ENCODE measurements at regions not wholly inside any gene's neighbourhood (a gene's known extent, or its start where the extent isn't known, plus 50 kb on each side); places are given as distances from the start of the nearest gene placed in this dataset.

- Histone ChIP-seq H3K36me3 (replicated peaks in 1 of 2; ENCODE audit: control insufficient read depth in 1 of 2, insufficient read depth in 2 of 2, low read length in 2 of 2) (no peaks in the 10 kb centered on the region), H3K4me1 (ENCODE audit: control insufficient read depth in 1 of 2, insufficient read depth in 2 of 2, low read length in 2 of 2) (no peaks in the 10 kb centered on the region), H4K20me1 (ENCODE audit: insufficient read depth, low read length) (no peaks in the 10 kb centered on the region), H3K79me2 (ENCODE audit: insufficient read depth, low read length) (no peaks in the 10 kb centered on the region), H3K27me3 (ENCODE audit: control insufficient read depth in 2 of 2, insufficient read depth in 2 of 2, low read length in 2 of 2) (no peaks in the 10 kb centered on the region), H3K9me3 (replicated peaks in 1 of 2; ENCODE audit: control insufficient read depth in 1 of 2, insufficient read depth in 1 of 2, low read length in 2 of 2) (peaks cover 10 to 18% of the 10 kb centered on the region in 2 donors), H2AFZ (ENCODE audit: insufficient read depth, low read depth, low read length, poor library complexity, severe bottlenecking) (no peak overlapping the region), H3K9ac (ENCODE audit: insufficient read depth, low read length, poor library complexity, severe bottlenecking) (no peak overlapping the region), H3K4me2 (replicated peaks; ENCODE audit: extremely low read depth, low read length, poor library complexity, severe bottlenecking) (no peak overlapping the region), H3K27ac (ENCODE audit: low read depth in 1 of 2, low read length in 2 of 2) (no peak overlapping the region), H3K4me3 (replicated peaks in 1 of 3; ENCODE audit: low read depth in 2 of 3, low read length in 3 of 3) (no peak overlapping the region)
- no peak overlapping the region for H3K27ac Mint-ChIP-seq
- no peaks in the 10 kb centered on the region for H3K36me3 Mint-ChIP-seq
- no peak for DNase-seq
- peaks cover 10 to 28% (median 16%) of the 10 kb centered on the region in 7 donors for H3K9me3 Mint-ChIP-seq
- no peak for TF ChIP-seq CTCF (IDR thresholded peaks at IDR 0.05)
- H3K4me3 Mint-ChIP-seq, result no peak overlapping the region
- no peaks in the 10 kb centered on the region for H3K4me1 Mint-ChIP-seq
- intact Hi-C loops (cut with micrococcal nuclease), result no loop called here
- H3K27me3 Mint-ChIP-seq (ENCODE audit: low read depth in 3 of 3), result peaks cover 0 to 3% (median 2%) of the 10 kb centered on the region in 3 donors
Observed at GRCh38 chr13:73658639-73659038, 475.6 kb downstream of the KLF12 start.

DNA sequence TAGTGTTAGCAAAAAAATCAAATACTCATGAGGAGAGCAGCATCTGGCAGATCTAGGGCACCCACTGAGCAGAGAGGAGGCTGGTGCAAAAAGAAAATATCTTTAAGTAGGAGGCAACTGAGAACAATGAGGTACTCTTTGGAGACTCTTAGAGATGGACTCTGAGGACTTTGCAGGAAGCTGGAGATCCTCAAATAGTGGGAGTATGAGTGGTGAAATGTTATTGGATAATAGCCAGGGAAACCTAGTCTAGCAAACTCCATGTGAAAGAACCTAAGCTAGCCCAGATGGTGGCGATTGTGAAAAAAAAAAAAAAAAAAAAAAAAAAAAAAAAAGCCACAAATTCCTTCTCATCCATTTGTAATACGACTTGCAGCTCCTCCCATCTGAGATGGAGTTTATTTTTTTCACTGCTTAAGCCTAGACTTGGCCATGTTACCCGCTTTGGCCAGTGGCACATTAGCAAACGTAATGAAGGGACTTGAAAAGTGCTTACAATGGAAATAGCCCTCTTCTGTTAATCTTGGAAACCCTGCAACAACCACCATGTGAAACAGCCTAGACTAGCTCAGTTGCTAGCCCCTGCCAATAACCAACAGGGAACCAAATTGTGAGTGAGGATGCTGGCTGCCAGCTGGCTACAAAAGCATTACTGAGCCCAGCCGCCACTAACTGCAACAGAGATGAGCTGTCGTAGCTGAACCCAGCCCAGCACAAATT, 476.2 kb downstream of the KLF12 start:
- no peaks in the 10 kb centered on the region for H4K20me1 ChIP-seq (ENCODE audit: insufficient read depth, low read length)
- intact Hi-C loops (cut with micrococcal nuclease), result no loop called here
- no peak overlapping the region for H3K27ac ChIP-seq (ENCODE audit: low read depth in 1 of 2, low read length in 2 of 2)
- H3K27ac Mint-ChIP-seq, result no peak overlapping the region
- no peak overlapping the region for H3K4me3 Mint-ChIP-seq
- no peak overlapping the region for H3K4me3 ChIP-seq (replicated peaks in 1 of 3; ENCODE audit: low read depth in 2 of 3, low read length in 3 of 3)
- H3K9me3 Mint-ChIP-seq, result peaks cover 10 to 23% (median 16%) of the 10 kb centered on the region in 7 donors
- no peak overlapping the region for H3K9ac ChIP-seq (ENCODE audit: insufficient read depth, low read length, poor library complexity, severe bottlenecking)
- H3K27me3 ChIP-seq (ENCODE audit: control insufficient read depth in 2 of 2, insufficient read depth in 2 of 2, low read length in 2 of 2), result no peaks in the 10 kb centered on the region
- no peak overlapping the region for H3K4me2 ChIP-seq (replicated peaks; ENCODE audit: extremely low read depth, low read length, poor library complexity, severe bottlenecking)
- no peaks in the 10 kb centered on the region for H3K36me3 ChIP-seq (replicated peaks in 1 of 2; ENCODE audit: control insufficient read depth in 1 of 2, insufficient read depth in 2 of 2, low read length in 2 of 2)
- no peaks in the 10 kb centered on the region for H3K4me1 Mint-ChIP-seq
- no peak for TF ChIP-seq CTCF (IDR thresholded peaks at IDR 0.05)
- H3K9me3 ChIP-seq (replicated peaks in 1 of 2; ENCODE audit: control insufficient read depth in 1 of 2, insufficient read depth in 1 of 2, low read length in 2 of 2), result peaks cover 10 to 18% of the 10 kb centered on the region in 2 donors
- H3K4me1 ChIP-seq (ENCODE audit: control insufficient read depth in 1 of 2, insufficient read depth in 2 of 2, low read length in 2 of 2), result no peaks in the 10 kb centered on the region
- H2AFZ ChIP-seq (ENCODE audit: insufficient read depth, low read depth, low read length, poor library complexity, severe bottlenecking), result no peak overlapping the region
- H3K36me3 Mint-ChIP-seq, result no peaks in the 10 kb centered on the region
- H3K27me3 Mint-ChIP-seq (ENCODE audit: low read depth in 3 of 3), result peaks cover 0 to 3% (median 2%) of the 10 kb centered on the region in 3 donors
- no CpG with 5 or more reads among the region's 6 CpGs for WGBS (ENCODE audit: insufficient coverage)
- DNase-seq, result no peak
- H3K79me2 ChIP-seq (ENCODE audit: insufficient read depth, low read length), result no peaks in the 10 kb centered on the region

Data from CD14-positive monocyte (primary cell).